ENCODE measurements at regions not wholly inside any gene's neighbourhood (a gene's known extent, or its start where the extent isn't known, plus 50 kb on each side); places are given as distances from the start of the nearest gene placed in this dataset.
A peak's percentile ranks its signal among the peaks of the same experiment; 100 is the strongest.

- no CpG with 5 or more reads among the region's 14 CpGs for WGBS, 2 donors (ENCODE audit: extremely low coverage in 2 of 2, insufficient read length in 2 of 2, insufficient replicate concordance in 1 of 2)
- no peak overlapping the region for H2AK5ac ChIP-seq (ENCODE audit: low read depth, low read length)
- no peak overlapping the region for H4K91ac ChIP-seq (ENCODE audit: low read depth, low read length, poor library complexity)
- no peak overlapping the region for H2BK5ac ChIP-seq (ENCODE audit: low read length)
- no peak overlapping the region for H3K23ac ChIP-seq (ENCODE audit: low read depth, low read length, poor library complexity)
- H3K4me1 ChIP-seq (ENCODE audit: control insufficient read depth in 2 of 2, insufficient read depth in 1 of 2, low read depth in 1 of 2, low read length in 2 of 2) = no peaks in the 10 kb centered on the region
- H2BK12ac ChIP-seq (ENCODE audit: low read length) = no peak overlapping the region
- no peak overlapping the region for H3K27ac ChIP-seq (replicated peaks; ENCODE audit: low read length)
- H3K4me2 ChIP-seq (ENCODE audit: insufficient read depth, low read length, poor library complexity, severe bottlenecking) = no peak overlapping the region
- no peak overlapping the region for H3K9ac ChIP-seq (ENCODE audit: low read depth, low read length, poor library complexity)
- no peak overlapping the region for H2BK15ac ChIP-seq (ENCODE audit: low read length)
- no peak overlapping the region for H2BK120ac ChIP-seq (ENCODE audit: low read depth, low read length)
- H3K9me3 ChIP-seq (replicated peaks in 1 of 2; ENCODE audit: control insufficient read depth in 2 of 2, insufficient read depth in 1 of 2, low read depth in 1 of 2, low read length in 2 of 2) = peaks cover 0 to 2% of the 10 kb centered on the region in 2 donors
- H3K18ac ChIP-seq (ENCODE audit: low read length) = no peak overlapping the region
- no peak overlapping the region for H2AFZ ChIP-seq (ENCODE audit: low read length)
- H3K4me3 ChIP-seq (ENCODE audit: low read length in 2 of 2) = no peak overlapping the region
- H4K8ac ChIP-seq (ENCODE audit: low read depth, low read length) = no peak overlapping the region
- H3K36me3 ChIP-seq (replicated peaks in 1 of 2; ENCODE audit: control insufficient read depth in 2 of 2, insufficient read depth in 2 of 2, low read length in 2 of 2) = no peaks in the 10 kb centered on the region
- no peaks in the 10 kb centered on the region for H3K79me1 ChIP-seq (ENCODE audit: low read depth, low read length)
- DNase-seq (ENCODE audit: low spot score) = no peak
- H3K14ac ChIP-seq (ENCODE audit: low read length) = no peak overlapping the region
- no peaks in the 10 kb centered on the region for H3K27me3 ChIP-seq (ENCODE audit: control insufficient read depth in 3 of 3, insufficient read depth in 3 of 3, low read depth in 1 of 3, low read length in 3 of 3)
- H3K4ac ChIP-seq (ENCODE audit: low read length) = no peak overlapping the region
Observed at GRCh38 chr12:127760357-127760756, 506.6 kb upstream of the TMEM132C start.

GRCh38 chr12:127760996-127761395 lies 506.0 kb upstream of the TMEM132C start:
- H2AFZ ChIP-seq (ENCODE audit: low read length) = no peak overlapping the region
- H3K36me3 ChIP-seq (replicated peaks in 1 of 2; ENCODE audit: control insufficient read depth in 2 of 2, insufficient read depth in 2 of 2, low read length in 2 of 2) = no peaks in the 10 kb centered on the region
- no peak overlapping the region for H3K9ac ChIP-seq (ENCODE audit: low read depth, low read length, poor library complexity)
- H2BK12ac ChIP-seq (ENCODE audit: low read length) = no peak overlapping the region
- no peak overlapping the region for H3K18ac ChIP-seq (ENCODE audit: low read length)
- no peaks in the 10 kb centered on the region for H3K4me1 ChIP-seq (ENCODE audit: control insufficient read depth in 2 of 2, insufficient read depth in 1 of 2, low read depth in 1 of 2, low read length in 2 of 2)
- H3K27ac ChIP-seq (replicated peaks; ENCODE audit: low read length) = no peak overlapping the region
- H3K4me3 ChIP-seq (ENCODE audit: low read length in 2 of 2) = no peak overlapping the region
- H3K4me2 ChIP-seq (ENCODE audit: insufficient read depth, low read length, poor library complexity, severe bottlenecking) = no peak overlapping the region
- H2AK5ac ChIP-seq (ENCODE audit: low read depth, low read length) = no peak overlapping the region
- no peak for DNase-seq (ENCODE audit: low spot score)
- H2BK5ac ChIP-seq (ENCODE audit: low read length) = no peak overlapping the region
- H2BK15ac ChIP-seq (ENCODE audit: low read length) = no peak overlapping the region
- no CpG with 5 or more reads among the region's 22 CpGs for WGBS, 2 donors (ENCODE audit: extremely low coverage in 2 of 2, insufficient read length in 2 of 2, insufficient replicate concordance in 1 of 2)
- no peak overlapping the region for H3K23ac ChIP-seq (ENCODE audit: low read depth, low read length, poor library complexity)
- no peak overlapping the region for H4K8ac ChIP-seq (ENCODE audit: low read depth, low read length)
- H3K14ac ChIP-seq (ENCODE audit: low read length) = no peak overlapping the region
- no peak overlapping the region for H3K4ac ChIP-seq (ENCODE audit: low read length)
- peaks cover 0 to 2% of the 10 kb centered on the region in 2 donors for H3K9me3 ChIP-seq (replicated peaks in 1 of 2; ENCODE audit: control insufficient read depth in 2 of 2, insufficient read depth in 1 of 2, low read depth in 1 of 2, low read length in 2 of 2)
- no peaks in the 10 kb centered on the region for H3K27me3 ChIP-seq (ENCODE audit: control insufficient read depth in 3 of 3, insufficient read depth in 3 of 3, low read depth in 1 of 3, low read length in 3 of 3)
- H2BK120ac ChIP-seq (ENCODE audit: low read depth, low read length) = no peak overlapping the region
- H4K91ac ChIP-seq (ENCODE audit: low read depth, low read length, poor library complexity) = no peak overlapping the region
- H3K79me1 ChIP-seq (ENCODE audit: low read depth, low read length) = no peaks in the 10 kb centered on the region

- no peak overlapping the region for H4K8ac ChIP-seq (ENCODE audit: low read depth, low read length)
- peak overlapping the region; percentile 25 for H3K18ac ChIP-seq (ENCODE audit: low read length)
- H3K36me3 ChIP-seq (replicated peaks in 1 of 2; ENCODE audit: control insufficient read depth in 2 of 2, insufficient read depth in 2 of 2, low read length in 2 of 2) = no peaks in the 10 kb centered on the region
- peaks cover 0 to 2% of the 10 kb centered on the region in 2 donors for H3K9me3 ChIP-seq (replicated peaks in 1 of 2; ENCODE audit: control insufficient read depth in 2 of 2, insufficient read depth in 1 of 2, low read depth in 1 of 2, low read length in 2 of 2)
- H3K4me1 ChIP-seq (ENCODE audit: control insufficient read depth in 2 of 2, insufficient read depth in 1 of 2, low read depth in 1 of 2, low read length in 2 of 2) = no peaks in the 10 kb centered on the region
- no peak overlapping the region for H2BK15ac ChIP-seq (ENCODE audit: low read length)
- no peak overlapping the region for H3K4me2 ChIP-seq (ENCODE audit: insufficient read depth, low read length, poor library complexity, severe bottlenecking)
- no peak overlapping the region for H2BK12ac ChIP-seq (ENCODE audit: low read length)
- no peak overlapping the region for H3K4ac ChIP-seq (ENCODE audit: low read length)
- H2AK5ac ChIP-seq (ENCODE audit: low read depth, low read length) = no peak overlapping the region
- no peak overlapping the region for H3K23ac ChIP-seq (ENCODE audit: low read depth, low read length, poor library complexity)
- H2AFZ ChIP-seq (ENCODE audit: low read length) = no peak overlapping the region
- H2BK5ac ChIP-seq (ENCODE audit: low read length) = no peak overlapping the region
- H3K9ac ChIP-seq (ENCODE audit: low read depth, low read length, poor library complexity) = no peak overlapping the region
- H3K14ac ChIP-seq (ENCODE audit: low read length) = no peak overlapping the region
- no peaks in the 10 kb centered on the region for H3K27me3 ChIP-seq (ENCODE audit: control insufficient read depth in 3 of 3, insufficient read depth in 3 of 3, low read depth in 1 of 3, low read length in 3 of 3)
- WGBS, 2 donors (ENCODE audit: extremely low coverage in 2 of 2, insufficient read length in 2 of 2, insufficient replicate concordance in 1 of 2) = no CpG with 5 or more reads among the region's 10 CpGs
- DNase-seq (ENCODE audit: low spot score) = no peak
- H3K79me1 ChIP-seq (ENCODE audit: low read depth, low read length) = no peaks in the 10 kb centered on the region
- H4K91ac ChIP-seq (ENCODE audit: low read depth, low read length, poor library complexity) = no peak overlapping the region
- H2BK120ac ChIP-seq (ENCODE audit: low read depth, low read length) = no peak overlapping the region
- H3K27ac ChIP-seq (replicated peaks; ENCODE audit: low read length) = no peak overlapping the region
- H3K4me3 ChIP-seq (ENCODE audit: low read length in 2 of 2) = no peak overlapping the region
Observed at GRCh38 chr12:127761880-127762279, 505.1 kb upstream of the TMEM132C start.

- H3K4ac ChIP-seq (ENCODE audit: low read length) = no peak overlapping the region
- H3K4me3 ChIP-seq (ENCODE audit: low read length in 2 of 2) = no peak overlapping the region
- no peak overlapping the region for H3K18ac ChIP-seq (ENCODE audit: low read length)
- DNase-seq (ENCODE audit: low spot score) = no peak
- no peak overlapping the region for H2AK5ac ChIP-seq (ENCODE audit: low read depth, low read length)
- no peak overlapping the region for H3K27ac ChIP-seq (replicated peaks; ENCODE audit: low read length)
- no peaks in the 10 kb centered on the region for H3K4me1 ChIP-seq (ENCODE audit: control insufficient read depth in 2 of 2, insufficient read depth in 1 of 2, low read depth in 1 of 2, low read length in 2 of 2)
- WGBS, 2 donors (ENCODE audit: extremely low coverage in 2 of 2, insufficient read length in 2 of 2, insufficient replicate concordance in 1 of 2) = no CpG with 5 or more reads among the region's 1 CpG
- H2AFZ ChIP-seq (ENCODE audit: low read length) = no peak overlapping the region
- no peak overlapping the region for H2BK5ac ChIP-seq (ENCODE audit: low read length)
- no peak overlapping the region for H3K14ac ChIP-seq (ENCODE audit: low read length)
- H4K91ac ChIP-seq (ENCODE audit: low read depth, low read length, poor library complexity) = no peak overlapping the region
- H3K23ac ChIP-seq (ENCODE audit: low read depth, low read length, poor library complexity) = no peak overlapping the region
- H3K4me2 ChIP-seq (ENCODE audit: insufficient read depth, low read length, poor library complexity, severe bottlenecking) = no peak overlapping the region
- H3K79me1 ChIP-seq (ENCODE audit: low read depth, low read length) = no peaks in the 10 kb centered on the region
- H2BK120ac ChIP-seq (ENCODE audit: low read depth, low read length) = no peak overlapping the region
- no peaks in the 10 kb centered on the region for H3K27me3 ChIP-seq (ENCODE audit: control insufficient read depth in 3 of 3, insufficient read depth in 3 of 3, low read depth in 1 of 3, low read length in 3 of 3)
- no peak overlapping the region for H2BK15ac ChIP-seq (ENCODE audit: low read length)
- H2BK12ac ChIP-seq (ENCODE audit: low read length) = no peak overlapping the region
- no peak overlapping the region for H3K9ac ChIP-seq (ENCODE audit: low read depth, low read length, poor library complexity)
- no peaks in the 10 kb centered on the region for H3K36me3 ChIP-seq (replicated peaks in 1 of 2; ENCODE audit: control insufficient read depth in 2 of 2, insufficient read depth in 2 of 2, low read length in 2 of 2)
- no peak overlapping the region for H4K8ac ChIP-seq (ENCODE audit: low read depth, low read length)
- H3K9me3 ChIP-seq (replicated peaks in 1 of 2; ENCODE audit: control insufficient read depth in 2 of 2, insufficient read depth in 1 of 2, low read depth in 1 of 2, low read length in 2 of 2) = peaks cover 0 to 2% of the 10 kb centered on the region in 2 donors
Observed at GRCh38 chr12:127767656-127768055, 499.3 kb upstream of the TMEM132C start.
